ENCODE measurements at regions not wholly inside any gene's neighbourhood (a gene's known extent, or its start where the extent isn't known, plus 50 kb on each side); places are given as distances from the start of the nearest gene placed in this dataset.

DNA sequence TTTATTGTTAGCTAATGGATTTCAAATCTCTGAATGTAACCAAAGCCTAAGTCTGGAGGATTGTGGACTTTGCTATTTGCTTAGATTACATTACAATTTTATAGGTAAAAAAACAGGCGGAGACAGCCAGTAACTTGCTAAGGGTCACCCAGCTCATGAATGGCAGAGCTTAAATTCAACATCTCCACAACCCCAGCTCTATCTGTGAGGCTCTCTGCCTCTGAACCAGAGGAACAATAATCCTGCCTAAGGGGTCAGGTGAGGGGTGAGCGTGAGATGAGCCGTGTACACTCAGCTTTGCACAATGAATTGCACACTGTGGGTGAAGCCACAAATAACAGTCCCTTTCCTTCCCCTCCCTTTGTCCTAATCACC, 69.8 kb upstream of the SPATA12 start:
- TF ChIP-seq POLR2A (IDR thresholded peaks at IDR 0.05; ENCODE audit: extremely low read depth, insufficient read length) = no peak
- TF ChIP-seq, protein P1, sequence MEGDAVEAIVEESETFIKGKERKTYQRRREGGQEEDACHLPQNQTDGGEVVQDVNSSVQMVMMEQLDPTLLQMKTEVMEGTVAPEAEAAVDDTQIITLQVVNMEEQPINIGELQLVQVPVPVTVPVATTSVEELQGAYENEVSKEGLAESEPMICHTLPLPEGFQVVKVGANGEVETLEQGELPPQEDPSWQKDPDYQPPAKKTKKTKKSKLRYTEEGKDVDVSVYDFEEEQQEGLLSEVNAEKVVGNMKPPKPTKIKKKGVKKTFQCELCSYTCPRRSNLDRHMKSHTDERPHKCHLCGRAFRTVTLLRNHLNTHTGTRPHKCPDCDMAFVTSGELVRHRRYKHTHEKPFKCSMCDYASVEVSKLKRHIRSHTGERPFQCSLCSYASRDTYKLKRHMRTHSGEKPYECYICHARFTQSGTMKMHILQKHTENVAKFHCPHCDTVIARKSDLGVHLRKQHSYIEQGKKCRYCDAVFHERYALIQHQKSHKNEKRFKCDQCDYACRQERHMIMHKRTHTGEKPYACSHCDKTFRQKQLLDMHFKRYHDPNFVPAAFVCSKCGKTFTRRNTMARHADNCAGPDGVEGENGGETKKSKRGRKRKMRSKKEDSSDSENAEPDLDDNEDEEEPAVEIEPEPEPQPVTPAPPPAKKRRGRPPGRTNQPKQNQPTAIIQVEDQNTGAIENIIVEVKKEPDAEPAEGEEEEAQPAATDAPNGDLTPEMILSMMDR (IDR thresholded peaks at IDR 0.05; ENCODE audit: low read depth, low read length) = no peak

All from NB4 (cell line).